SK-N-SH treated with all-trans-retinoic acid at 6 μM for 48 hours (cell line): ENCODE measurements at regions not wholly inside any gene's neighbourhood (a gene's known extent, or its start where the extent isn't known, plus 50 kb on each side); places are given as distances from the start of the nearest gene placed in this dataset.

Experiments
- ATAC-seq: fragments of 200-7000 bp; cut with Tn5 transposase; 3 replicates; pipeline ENCODE4 v1.9.1; 2020; ENCODE audit warnings: mild to moderate bottlenecking, moderate library complexity
- ARNTL ChIP-seq: fragments of 450-650 bp; formaldehyde crosslinking; IDR thresholded peaks from 2 replicates; pipeline ENCODE4 v1.5.0; 2020; ENCODE audit warnings: low read depth, mild to moderate bottlenecking, moderate library complexity, borderline replicate concordance
- BACH2 ChIP-seq: fragments of 250-450 bp; sonication (Bioruptor Pico); IDR thresholded peaks from 2 replicates; pipeline ENCODE4 v1.9.0; 2021; ENCODE audit warnings: mild to moderate bottlenecking, borderline replicate concordance
- CREB5 ChIP-seq: fragments of 250-450 bp; sonication (Bioruptor Pico); IDR thresholded peaks from 2 replicates; pipeline ENCODE4 v1.5.1; 2020; ENCODE audit warnings: low read depth, mild to moderate bottlenecking, moderate library complexity
- CSDC2 ChIP-seq: fragments of 250-450 bp; sonication (Bioruptor Pico); IDR thresholded peaks from 2 replicates; pipeline ENCODE4 v1.5.0; 2020; ENCODE audit warnings: mild to moderate bottlenecking, moderate library complexity
- CSRNP3 ChIP-seq: fragments of 250-450 bp; sonication (Bioruptor Pico); IDR thresholded peaks from 2 replicates; pipeline ENCODE4 v1.5.1; 2021; ENCODE audit warnings: mild to moderate bottlenecking, moderate library complexity
- ESRRG ChIP-seq: fragments of 250-450 bp; sonication (Bioruptor Pico); IDR thresholded peaks from 2 replicates; pipeline ENCODE4 v1.6.1; 2021; ENCODE audit warnings: mild to moderate bottlenecking
- GLIS3 ChIP-seq: fragments of 250-450 bp; sonication (Bioruptor Pico); IDR thresholded peaks from 2 replicates; pipeline ENCODE4 v1.5.0; 2020; ENCODE audit warnings: mild to moderate bottlenecking, moderate library complexity
- ISL1 ChIP-seq: fragments of 250-450 bp; sonication (Bioruptor Pico); IDR thresholded peaks from 2 replicates; pipeline ENCODE4 v2.1.2; 2022; ENCODE audit warnings: mild to moderate bottlenecking, moderate library complexity
- OSR1 ChIP-seq: fragments of 250-450 bp; sonication (Bioruptor Pico); IDR thresholded peaks from 2 replicates; pipeline ENCODE4 v1.8.0; 2022; ENCODE audit warnings: moderate library complexity, mild to moderate bottlenecking, inconsistent platforms
- PATZ1 ChIP-seq: fragments of 250-450 bp; sonication (Bioruptor Pico); IDR thresholded peaks from 2 replicates; pipeline ENCODE4 v1.8.0; 2020; ENCODE audit warnings: mild to moderate bottlenecking, moderate library complexity, borderline replicate concordance
- POU6F1 ChIP-seq: fragments of 250-450 bp; sonication (Bioruptor Pico); IDR thresholded peaks from 2 replicates; pipeline ENCODE4 v1.8.0; 2021; ENCODE audit warnings: low read depth, mild to moderate bottlenecking, moderate library complexity, borderline replicate concordance
- PPARA ChIP-seq: fragments of 250-450 bp; sonication (Bioruptor Pico); IDR thresholded peaks from 2 replicates; pipeline ENCODE4 v1.5.0; 2020; ENCODE audit warnings: mild to moderate bottlenecking, borderline replicate concordance
- RARB ChIP-seq: fragments of 250-450 bp; sonication (Bioruptor Pico); IDR thresholded peaks from 2 replicates; pipeline ENCODE4 v1.8.0; 2021; ENCODE audit warnings: mild to moderate bottlenecking, moderate library complexity
- SNAI2 ChIP-seq: fragments of 250-450 bp; sonication (Bioruptor Pico); IDR thresholded peaks from 2 replicates; pipeline ENCODE4 v1.5.0; 2020; ENCODE audit warnings: mild to moderate bottlenecking, moderate library complexity
- TCF4 ChIP-seq: fragments of 250-450 bp; sonication (Bioruptor Pico); IDR thresholded peaks from 2 replicates; pipeline ENCODE4 v1.8.0; 2021; ENCODE audit warnings: mild to moderate bottlenecking, moderate library complexity, borderline replicate concordance
- TOX ChIP-seq: fragments of 250-450 bp; sonication (Bioruptor Pico); IDR thresholded peaks from 2 replicates; pipeline ENCODE4 v1.8.0; 2021; ENCODE audit warnings: mild to moderate bottlenecking, moderate library complexity, borderline replicate concordance
- ZC3H10 ChIP-seq: fragments of 250-450 bp; sonication (Bioruptor Pico); IDR thresholded peaks from 2 replicates; pipeline ENCODE4 v1.5.1; 2021; ENCODE audit warnings: mild to moderate bottlenecking, moderate library complexity
- ZFP3 ChIP-seq: fragments of 250-450 bp; sonication (Bioruptor Pico); IDR thresholded peaks from 2 replicates; pipeline ENCODE4 v1.5.0; 2020; ENCODE audit warnings: mild to moderate bottlenecking, moderate library complexity
- ZFP30 ChIP-seq: fragments of 450-650 bp; formaldehyde crosslinking; IDR thresholded peaks from 2 replicates; pipeline ENCODE4 v1.5.0; 2022; ENCODE audit warnings: mild to moderate bottlenecking, moderate library complexity
- ZNF565 ChIP-seq: fragments of 450-650 bp; formaldehyde crosslinking; conservative IDR thresholded peaks from 2 replicates; pipeline ENCODE4 v1.5.0; 2020; ENCODE audit warnings: low read depth, mild to moderate bottlenecking, moderate library complexity
- ZNF70 ChIP-seq: fragments of 450-650 bp; formaldehyde crosslinking; IDR thresholded peaks from 2 replicates; pipeline ENCODE4 v1.5.0; 2020; ENCODE audit warnings: mild to moderate bottlenecking, moderate library complexity

GRCh38 chr12:58046271-58046670 lies 104.9 kb downstream of the ATP23 start:
- no peak for TF ChIP-seq CSRNP3 (CRISPR knock-in tag)
- TF ChIP-seq OSR1 (CRISPR knock-in tag): no peak
- no peak for TF ChIP-seq ZFP30 (CRISPR knock-in tag)
- TF ChIP-seq RARB (CRISPR knock-in tag): no peak
- TF ChIP-seq ZNF70: no peak
- no peak for TF ChIP-seq POU6F1 (CRISPR knock-in tag)
- TF ChIP-seq ISL1 (CRISPR knock-in tag): no peak
- ATAC-seq: no peak

- no peak for ATAC-seq
- no peak for TF ChIP-seq CSDC2 (CRISPR knock-in tag)
- no peak for TF ChIP-seq TCF4 (CRISPR knock-in tag)
- TF ChIP-seq ISL1 (CRISPR knock-in tag): no peak
- TF ChIP-seq SNAI2 (CRISPR knock-in tag): no peak
- TF ChIP-seq GLIS3: no peak
- no peak for TF ChIP-seq CREB5
- no peak for TF ChIP-seq POU6F1 (CRISPR knock-in tag)
- TF ChIP-seq PPARA (CRISPR knock-in tag): no peak
- no peak for TF ChIP-seq PATZ1 (CRISPR knock-in tag)
- TF ChIP-seq ZC3H10 (CRISPR knock-in tag): no peak
- TF ChIP-seq CSRNP3 (CRISPR knock-in tag): no peak
- no peak for TF ChIP-seq ESRRG (CRISPR knock-in tag)
- TF ChIP-seq TOX (CRISPR knock-in tag): no peak
- no peak for TF ChIP-seq ZNF565 (CRISPR knock-in tag)
- TF ChIP-seq OSR1 (CRISPR knock-in tag): no peak
- TF ChIP-seq ARNTL (CRISPR knock-in tag): no peak
- TF ChIP-seq RARB (CRISPR knock-in tag): no peak
- TF ChIP-seq, all 23 proteins: peak for 0
Observed at GRCh38 chr12:58051378-58051777, 110.0 kb downstream of the ATP23 start.

GRCh38 chr12:58064666-58065065 lies 123.3 kb downstream of the ATP23 start:
- ATAC-seq: no peak
- TF ChIP-seq PPARA (CRISPR knock-in tag) (no peak), TCF4 (CRISPR knock-in tag) (no peak), ZNF565 (CRISPR knock-in tag) (no peak), ZFP3 (CRISPR knock-in tag) (no peak), CREB5 (no peak), PATZ1 (CRISPR knock-in tag) (no peak), BACH2 (CRISPR knock-in tag) (no peak), ZFP30 (CRISPR knock-in tag) (no peak), POU6F1 (CRISPR knock-in tag) (no peak), ESRRG (CRISPR knock-in tag) (no peak), RARB (CRISPR knock-in tag) (no peak), CSDC2 (CRISPR knock-in tag) (no peak), GLIS3 (no peak), OSR1 (CRISPR knock-in tag) (no peak), ARNTL (CRISPR knock-in tag) (no peak)
